SK-N-SH (cell line): ENCODE measurements at regions not wholly inside any gene's neighbourhood (a gene's known extent, or its start where the extent isn't known, plus 50 kb on each side); places are given as distances from the start of the nearest gene placed in this dataset.

ENCODE experiments used
- CTCF ChIA-PET: fragments of 300-600, 350-600 bp; formaldehyde crosslinking; extraction: SDS; loops from one replicate; lab custom pipeline; 2021; lab: Yijun Ruan, JAX
- POLR2A ChIA-PET: fragments of 350-600 bp; sonication (Branson Sonifier 250); formaldehyde crosslinking; extraction: SDS; loops from one replicate; lab custom pipeline; 2020; ENCODE audit warnings: antibody characterized with exemption, inconsistent platforms; lab: Yijun Ruan, JAX
- DNase-seq: peaks from one replicate; pipeline ENCODE4 v3.0.0; 2012
- H2AFZ ChIP-seq: fragments of 200-600 bp; sonication (generic); 2 replicates; pipeline ENCODE4 v1.8.1; 2016; ENCODE audit warnings: antibody characterized with exemption, mild to moderate bottlenecking, low read depth
- H3F3A ChIP-seq: fragments of 200-600 bp; sonication (generic); replicated peaks from 2 replicates; pipeline ENCODE3; 2016; ENCODE audit warnings: antibody characterized with exemption, mild to moderate bottlenecking; ENCODE audit not compliant: insufficient read depth
- H3K27ac ChIP-seq, 2 experiments: fragments of 200-500 bp in 1 of 2; fragments of 200-600 bp in 1 of 2; sonication (Bioruptor generic) in 1 of 2; sonication (generic), shearing (Covaris generic) in 1 of 2; 2 replicates each; pipeline versions ENCODE4 v1.5.1 to v1.6.1; 2014 to 2016; ENCODE audit warnings: low read depth in 2 of 2, inconsistent platforms in 1 of 2, low read length in 1 of 2, mild to moderate bottlenecking in 1 of 2, mixed read lengths in 1 of 2
- H3K27me3 ChIP-seq: fragments of 200-600 bp; sonication (generic), shearing (Covaris generic); 2 replicates; pipeline ENCODE4 v1.6.1; 2016; ENCODE audit warnings: mixed run types; ENCODE audit not compliant: insufficient read depth
- H3K36me3 ChIP-seq, 2 experiments: fragments of 200-500 bp in 1 of 2; fragments of 200-600 bp in 1 of 2; sonication (Bioruptor generic) in 1 of 2; sonication (generic) in 1 of 2; replicated peaks in 1 of 2; 2 replicates each; pipeline versions ENCODE3 to v1.5.1; 2014 to 2016; ENCODE audit warnings: low read length in 1 of 2, mild to moderate bottlenecking in 1 of 2; ENCODE audit not compliant: insufficient read depth in 2 of 2, control insufficient read depth in 1 of 2
- H3K4me1 ChIP-seq, 2 experiments: fragments of 200-500 bp in 1 of 2; fragments of 200-600 bp in 1 of 2; sonication (Bioruptor generic) in 1 of 2; sonication (generic), shearing (Covaris generic) in 1 of 2; 2 replicates each; pipeline versions ENCODE4 v1.5.1 to v1.6.1; 2014 to 2016; ENCODE audit warnings: low read depth in 1 of 2, low read length in 1 of 2, mixed run types in 1 of 2; ENCODE audit not compliant: insufficient read depth in 2 of 2, control insufficient read depth in 1 of 2
- H3K4me2 ChIP-seq: fragments of 200-600 bp; sonication (generic), shearing (Covaris generic); 2 replicates; pipeline ENCODE4 v1.6.1; 2017; ENCODE audit warnings: mixed run types
- H3K4me3 ChIP-seq, 2 experiments: fragments of 200-500 bp in 1 of 2; fragments of 200-600 bp in 1 of 2; sonication (Bioruptor generic) in 1 of 2; sonication (generic), shearing (Covaris generic) in 1 of 2; 2 replicates each; pipeline versions ENCODE4 v1.5.1 to v1.8.1; 2014 to 2016; ENCODE audit warnings: low read depth in 2 of 2, inconsistent platforms in 1 of 2, low read length in 1 of 2, mild to moderate bottlenecking in 1 of 2, mixed read lengths in 1 of 2, moderate library complexity in 1 of 2
- H3K79me2 ChIP-seq: fragments of 200-600 bp; sonication (generic); 2 replicates; pipeline ENCODE4 v1.8.1; 2017; ENCODE audit warnings: mild to moderate bottlenecking; ENCODE audit not compliant: insufficient read depth
- H3K9ac ChIP-seq: fragments of 200-600 bp; sonication (generic); 2 replicates; pipeline ENCODE4 v1.6.1; 2017; ENCODE audit warnings: mixed run types
- H3K9me2 ChIP-seq: fragments of 200-600 bp; sonication (generic); 2 replicates; pipeline ENCODE4 v1.6.1; 2017; ENCODE audit warnings: mixed run types
- H3K9me3 ChIP-seq: fragments of 200-600 bp; sonication (generic); 2 replicates; pipeline ENCODE4 v1.6.1; 2017; ENCODE audit warnings: mixed run types, mild to moderate bottlenecking, moderate library complexity
- H4K20me1 ChIP-seq: fragments of 200-600 bp; sonication (generic); 2 replicates; pipeline ENCODE4 v1.6.1; 2017; ENCODE audit warnings: mild to moderate bottlenecking, mixed run types; ENCODE audit not compliant: insufficient read depth
- CHD2 ChIP-seq: fragments of 150-350 bp; IDR thresholded peaks from 2 replicates; pipeline ENCODE4 v1.6.1; 2018; ENCODE audit warnings: low read length; ENCODE audit not compliant: partially characterized antibody
- ELF1 ChIP-seq: IDR thresholded peaks from 2 replicates; pipeline ENCODE4 v1.4.0; 2012
- FOXJ3 ChIP-seq: sonication (generic); formaldehyde crosslinking; IDR thresholded peaks from 2 replicates; pipeline ENCODE4 v1.5.1; 2020; ENCODE audit warnings: mild to moderate bottlenecking, missing genetic modification reagents
- MEF2A ChIP-seq: IDR thresholded peaks from 2 replicates; pipeline ENCODE4 v1.4.0; 2012; ENCODE audit warnings: low read depth, borderline replicate concordance
- SIN3A ChIP-seq: IDR thresholded peaks from 2 replicates; pipeline ENCODE4 v1.6.1; 2012; ENCODE audit warnings: low read depth, mild to moderate bottlenecking, low read length, moderate library complexity, borderline replicate concordance
- SMC3 ChIP-seq: IDR thresholded peaks from 2 replicates; pipeline ENCODE4 v1.6.1; 2012; ENCODE audit warnings: low read depth, low read length, improper control_type of control experiment
- TEAD4 ChIP-seq: IDR thresholded peaks from 2 replicates; pipeline ENCODE4 v1.4.0; 2012; ENCODE audit warnings: mild to moderate bottlenecking, borderline replicate concordance; ENCODE audit not compliant: insufficient read depth
- YY1 ChIP-seq: IDR thresholded peaks from 2 replicates; pipeline ENCODE4 v1.4.0; 2012; ENCODE audit warnings: low read depth, mild to moderate bottlenecking
- WGBS: methylation state at CpG from one replicate; pipeline ENCODE4 v1.1.6; 2017; ENCODE audit warnings: low lambda C conversion rate; 5-methylcytosine and 5-hydroxymethylcytosine counted together
- TF ChIP-seq, protein P1 (sequence below): IDR thresholded peaks from 2 replicates; pipeline ENCODE4; 2012
- TF ChIP-seq, protein P2 (sequence below): IDR thresholded peaks from 2 replicates; pipeline ENCODE4 v1.6.1; 2012; ENCODE audit warnings: mild to moderate bottlenecking, low read depth, low read length, moderate library complexity
- TF ChIP-seq, protein P3 (sequence below): fragments of 150-350 bp; IDR thresholded peaks from 2 replicates; pipeline ENCODE4 v1.6.1; 2016; ENCODE audit warnings: mild to moderate bottlenecking, low read depth, low read length

DNA sequence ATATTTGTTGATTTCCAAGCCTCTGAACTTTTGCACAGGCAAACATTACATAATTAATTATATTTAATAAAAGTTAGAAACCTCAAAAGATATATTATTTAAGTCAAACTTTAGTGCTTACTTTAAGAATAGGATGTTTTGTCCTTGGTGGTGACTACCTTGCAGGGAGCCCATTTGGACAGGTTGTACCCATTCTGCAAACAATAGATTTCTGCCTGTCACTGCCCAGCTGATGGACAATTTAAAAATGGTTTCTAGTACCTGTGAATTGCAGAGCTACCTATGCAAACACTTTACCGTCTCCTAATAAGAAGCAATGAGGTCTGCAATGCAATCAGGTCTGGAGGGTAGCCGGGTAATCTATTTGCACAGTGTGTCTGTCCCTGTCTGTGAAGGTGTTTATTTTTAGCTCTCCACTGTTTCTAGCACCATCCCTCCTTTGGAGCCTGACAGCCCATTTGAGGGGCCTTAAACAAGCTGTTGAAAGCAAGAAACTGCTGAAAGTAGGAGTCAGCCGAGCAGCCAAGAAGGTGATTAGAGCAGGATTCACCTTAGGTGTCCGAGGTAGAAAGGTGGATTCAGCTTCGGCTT lies 556.2 kb upstream of the CFAP20DC start:
- WGBS, result 33% methylated on average over 5 of the region's 5 CpGs
- peak overlapping the region in 1 of 2 experiments; percentile 36; a peak in 1 of 4 replicates for H3K27ac ChIP-seq
- H2AFZ ChIP-seq, result no peak overlapping the region
- no peaks in the 10 kb centered on the region for H3K36me3 ChIP-seq
- H3K9me2 ChIP-seq, result no peaks in the 10 kb centered on the region
- no peaks in the 10 kb centered on the region for H3K79me2 ChIP-seq
- DNase-seq, result no peak
- CTCF ChIA-PET, result interaction anchor here (1.2 to 2.0 kb wide), 3 partner anchors 10 to 204 kb away, joined by 3 to 10 read pairs (median 5); no protein-coding TSS in a partner anchor
- no peak overlapping the region for H3K4me2 ChIP-seq
- H3K4me1 ChIP-seq, result peaks cover 0 to 23% of the 10 kb centered on the region in 2 experiments; a peak in 2 of 4 replicates
- POLR2A ChIA-PET, result interaction anchor here (0.9 kb wide), 1 partner anchor 20 kb away, joined by 3 read pairs; no protein-coding TSS in a partner anchor
- no peaks in the 10 kb centered on the region for H4K20me1 ChIP-seq
- H3K27me3 ChIP-seq, result no peaks in the 10 kb centered on the region
- TF ChIP-seq TEAD4, result no peak
- no peak for TF ChIP-seq MEF2A
- no peak for TF ChIP-seq CHD2
- TF ChIP-seq YY1, result no peak
- TF ChIP-seq, protein P1, sequence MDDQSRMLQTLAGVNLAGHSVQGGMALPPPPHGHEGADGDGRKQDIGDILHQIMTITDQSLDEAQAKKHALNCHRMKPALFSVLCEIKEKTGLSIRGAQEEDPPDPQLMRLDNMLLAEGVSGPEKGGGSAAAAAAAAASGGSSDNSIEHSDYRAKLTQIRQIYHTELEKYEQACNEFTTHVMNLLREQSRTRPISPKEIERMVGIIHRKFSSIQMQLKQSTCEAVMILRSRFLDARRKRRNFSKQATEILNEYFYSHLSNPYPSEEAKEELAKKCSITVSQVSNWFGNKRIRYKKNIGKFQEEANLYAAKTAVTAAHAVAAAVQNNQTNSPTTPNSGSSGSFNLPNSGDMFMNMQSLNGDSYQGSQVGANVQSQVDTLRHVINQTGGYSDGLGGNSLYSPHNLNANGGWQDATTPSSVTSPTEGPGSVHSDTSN, result no peak
- TF ChIP-seq SMC3, result no peak
- TF ChIP-seq FOXJ3, result no peak
- TF ChIP-seq ELF1, result no peak
- TF ChIP-seq SIN3A, result no peak
- TF ChIP-seq, protein P2, sequence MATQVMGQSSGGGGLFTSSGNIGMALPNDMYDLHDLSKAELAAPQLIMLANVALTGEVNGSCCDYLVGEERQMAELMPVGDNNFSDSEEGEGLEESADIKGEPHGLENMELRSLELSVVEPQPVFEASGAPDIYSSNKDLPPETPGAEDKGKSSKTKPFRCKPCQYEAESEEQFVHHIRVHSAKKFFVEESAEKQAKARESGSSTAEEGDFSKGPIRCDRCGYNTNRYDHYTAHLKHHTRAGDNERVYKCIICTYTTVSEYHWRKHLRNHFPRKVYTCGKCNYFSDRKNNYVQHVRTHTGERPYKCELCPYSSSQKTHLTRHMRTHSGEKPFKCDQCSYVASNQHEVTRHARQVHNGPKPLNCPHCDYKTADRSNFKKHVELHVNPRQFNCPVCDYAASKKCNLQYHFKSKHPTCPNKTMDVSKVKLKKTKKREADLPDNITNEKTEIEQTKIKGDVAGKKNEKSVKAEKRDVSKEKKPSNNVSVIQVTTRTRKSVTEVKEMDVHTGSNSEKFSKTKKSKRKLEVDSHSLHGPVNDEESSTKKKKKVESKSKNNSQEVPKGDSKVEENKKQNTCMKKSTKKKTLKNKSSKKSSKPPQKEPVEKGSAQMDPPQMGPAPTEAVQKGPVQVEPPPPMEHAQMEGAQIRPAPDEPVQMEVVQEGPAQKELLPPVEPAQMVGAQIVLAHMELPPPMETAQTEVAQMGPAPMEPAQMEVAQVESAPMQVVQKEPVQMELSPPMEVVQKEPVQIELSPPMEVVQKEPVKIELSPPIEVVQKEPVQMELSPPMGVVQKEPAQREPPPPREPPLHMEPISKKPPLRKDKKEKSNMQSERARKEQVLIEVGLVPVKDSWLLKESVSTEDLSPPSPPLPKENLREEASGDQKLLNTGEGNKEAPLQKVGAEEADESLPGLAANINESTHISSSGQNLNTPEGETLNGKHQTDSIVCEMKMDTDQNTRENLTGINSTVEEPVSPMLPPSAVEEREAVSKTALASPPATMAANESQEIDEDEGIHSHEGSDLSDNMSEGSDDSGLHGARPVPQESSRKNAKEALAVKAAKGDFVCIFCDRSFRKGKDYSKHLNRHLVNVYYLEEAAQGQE, result no peak
- TF ChIP-seq, protein P3, sequence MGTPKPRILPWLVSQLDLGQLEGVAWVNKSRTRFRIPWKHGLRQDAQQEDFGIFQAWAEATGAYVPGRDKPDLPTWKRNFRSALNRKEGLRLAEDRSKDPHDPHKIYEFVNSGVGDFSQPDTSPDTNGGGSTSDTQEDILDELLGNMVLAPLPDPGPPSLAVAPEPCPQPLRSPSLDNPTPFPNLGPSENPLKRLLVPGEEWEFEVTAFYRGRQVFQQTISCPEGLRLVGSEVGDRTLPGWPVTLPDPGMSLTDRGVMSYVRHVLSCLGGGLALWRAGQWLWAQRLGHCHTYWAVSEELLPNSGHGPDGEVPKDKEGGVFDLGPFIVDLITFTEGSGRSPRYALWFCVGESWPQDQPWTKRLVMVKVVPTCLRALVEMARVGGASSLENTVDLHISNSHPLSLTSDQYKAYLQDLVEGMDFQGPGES, result no peak
- H3K9ac ChIP-seq, result no peak overlapping the region
- H3K4me3 ChIP-seq, result no peak overlapping the region
- no peaks in the 10 kb centered on the region for H3F3A ChIP-seq
- H3K9me3 ChIP-seq, result no peaks in the 10 kb centered on the region
